SK-N-MC (cell line): ENCODE measurements at regions not wholly inside any gene's neighbourhood (a gene's known extent, or its start where the extent isn't known, plus 50 kb on each side); places are given as distances from the start of the nearest gene placed in this dataset.

Experiments used
- EZH2 ChIP-seq: fragments of 200-600 bp; sonication (generic); IDR thresholded peaks from one replicate; pipeline ENCODE4 v1.6.1; 2017; ENCODE audit warnings: antibody characterized with exemption
- POLR2AphosphoS5 ChIP-seq: IDR thresholded peaks from 2 replicates; pipeline ENCODE4 v1.6.1; 2012; ENCODE audit warnings: mild to moderate bottlenecking, low read depth, low read length, borderline replicate concordance

- no peak for TF ChIP-seq EZH2
- TF ChIP-seq POLR2AphosphoS5, result no peak
Observed at GRCh38 chr15:85311647-85312046, 68.8 kb upstream of the AKAP13 start.
